ENCODE measurements at regions not wholly inside any gene's neighbourhood (a gene's known extent, or its start where the extent isn't known, plus 50 kb on each side); places are given as distances from the start of the nearest gene placed in this dataset.

DNA sequence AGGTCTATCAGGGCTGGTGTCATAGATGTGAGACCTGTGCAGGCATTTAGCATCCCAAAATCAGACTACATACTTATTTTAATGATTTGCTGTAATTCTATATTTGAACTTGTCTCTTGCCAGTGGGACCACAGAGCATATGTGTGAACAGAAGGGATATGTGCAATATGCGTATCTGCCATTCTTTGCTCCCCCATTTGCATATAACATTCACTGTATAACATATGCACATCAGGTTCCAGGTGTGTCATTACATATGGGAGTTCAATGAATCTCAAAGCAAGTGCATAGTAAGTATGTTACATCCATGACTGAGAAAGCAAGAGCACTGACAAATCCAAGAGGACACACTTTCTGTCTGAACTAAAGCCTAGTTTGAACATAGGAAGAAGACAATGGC is 1115.1 kb upstream of the CNTN5 start:
- no peaks in the 10 kb centered on the region for H4K20me1 ChIP-seq (ENCODE audit: low read depth, low read length)
- no peaks in the 10 kb centered on the region for H3K9me2 ChIP-seq (replicated peaks; ENCODE audit: insufficient read depth, low read length)
- H3K9ac ChIP-seq (ENCODE audit: low read length): no peak overlapping the region
- no peak overlapping the region for H3K4me2 ChIP-seq (ENCODE audit: low read depth, low read length, poor library complexity, severe bottlenecking)
- no peak for TF ChIP-seq EZH2phosphoT487 (conservative IDR thresholded peaks at IDR 0.05; ENCODE audit: low read length)
- TF ChIP-seq CTCF (IDR thresholded peaks at IDR 0.05; ENCODE audit: insufficient read depth, low read length, poor library complexity, severe bottlenecking): no peak
- H3K9me3 ChIP-seq (ENCODE audit: insufficient read depth, low read length): no peaks in the 10 kb centered on the region
- H3K27ac ChIP-seq (ENCODE audit: low read depth, low read length): no peak overlapping the region
- H3K36me3 ChIP-seq (ENCODE audit: low read length): no peaks in the 10 kb centered on the region
- no peak overlapping the region for H3K4me3 ChIP-seq (ENCODE audit: insufficient read depth, low read length, poor library complexity, severe bottlenecking)
- H3K79me2 ChIP-seq (ENCODE audit: insufficient read depth, low read length): no peaks in the 10 kb centered on the region
- H3K27me3 ChIP-seq (ENCODE audit: low read length): no peaks in the 10 kb centered on the region
- H2AFZ ChIP-seq (ENCODE audit: low read depth, low read length, severe bottlenecking): no peak overlapping the region
- no peaks in the 10 kb centered on the region for H3F3A ChIP-seq (ENCODE audit: insufficient read depth)

DNA sequence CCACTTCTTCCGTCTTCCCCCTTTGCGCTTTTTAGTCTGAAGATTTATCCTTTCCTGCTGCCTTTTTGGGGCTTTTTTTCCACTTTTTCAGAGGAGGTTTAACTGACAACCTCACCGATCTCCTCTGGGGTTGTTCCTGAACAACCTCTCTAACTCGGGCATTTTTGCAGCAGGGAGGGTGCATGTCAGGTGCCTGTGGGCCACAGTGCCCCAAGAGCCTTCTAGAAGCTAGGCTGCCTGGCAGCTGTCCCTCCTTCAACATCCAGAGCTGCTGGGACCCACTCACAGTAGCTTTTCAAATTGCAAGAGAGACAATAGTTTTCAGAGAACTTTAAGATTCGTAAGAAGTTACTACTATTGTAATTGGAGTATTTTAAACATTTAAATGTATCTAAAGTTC is 1112.4 kb upstream of the CNTN5 start:
- no peak overlapping the region for H3K9ac ChIP-seq (ENCODE audit: low read length)
- H3F3A ChIP-seq (ENCODE audit: insufficient read depth): no peaks in the 10 kb centered on the region
- no peak overlapping the region for H3K4me3 ChIP-seq (ENCODE audit: insufficient read depth, low read length, poor library complexity, severe bottlenecking)
- H3K4me2 ChIP-seq (ENCODE audit: low read depth, low read length, poor library complexity, severe bottlenecking): no peak overlapping the region
- no peaks in the 10 kb centered on the region for H3K36me3 ChIP-seq (ENCODE audit: low read length)
- no peaks in the 10 kb centered on the region for H4K20me1 ChIP-seq (ENCODE audit: low read depth, low read length)
- no peak overlapping the region for H3K27ac ChIP-seq (ENCODE audit: low read depth, low read length)
- H3K9me2 ChIP-seq (replicated peaks; ENCODE audit: insufficient read depth, low read length): no peaks in the 10 kb centered on the region
- no peaks in the 10 kb centered on the region for H3K9me3 ChIP-seq (ENCODE audit: insufficient read depth, low read length)
- no peak overlapping the region for H2AFZ ChIP-seq (ENCODE audit: low read depth, low read length, severe bottlenecking)
- TF ChIP-seq CTCF (IDR thresholded peaks at IDR 0.05; ENCODE audit: insufficient read depth, low read length, poor library complexity, severe bottlenecking) (no peak), EZH2phosphoT487 (conservative IDR thresholded peaks at IDR 0.05; ENCODE audit: low read length) (no peak)
- H3K79me2 ChIP-seq (ENCODE audit: insufficient read depth, low read length): no peaks in the 10 kb centered on the region
- H3K27me3 ChIP-seq (ENCODE audit: low read length): no peaks in the 10 kb centered on the region

- Histone ChIP-seq H3K9ac (ENCODE audit: low read length) (no peak overlapping the region), H3F3A (ENCODE audit: insufficient read depth) (no peaks in the 10 kb centered on the region), H3K27ac (ENCODE audit: low read depth, low read length) (no peak overlapping the region), H3K4me3 (ENCODE audit: insufficient read depth, low read length, poor library complexity, severe bottlenecking) (no peak overlapping the region), H4K20me1 (ENCODE audit: low read depth, low read length) (no peaks in the 10 kb centered on the region), H3K79me2 (ENCODE audit: insufficient read depth, low read length) (no peaks in the 10 kb centered on the region), H3K27me3 (ENCODE audit: low read length) (no peaks in the 10 kb centered on the region), H2AFZ (ENCODE audit: low read depth, low read length, severe bottlenecking) (no peak overlapping the region), H3K9me2 (replicated peaks; ENCODE audit: insufficient read depth, low read length) (no peaks in the 10 kb centered on the region), H3K36me3 (ENCODE audit: low read length) (no peaks in the 10 kb centered on the region), H3K9me3 (ENCODE audit: insufficient read depth, low read length) (no peaks in the 10 kb centered on the region), H3K4me2 (ENCODE audit: low read depth, low read length, poor library complexity, severe bottlenecking) (no peak overlapping the region)
- TF ChIP-seq EZH2phosphoT487 (conservative IDR thresholded peaks at IDR 0.05; ENCODE audit: low read length) (no peak), CTCF (IDR thresholded peaks at IDR 0.05; ENCODE audit: insufficient read depth, low read length, poor library complexity, severe bottlenecking) (no peak)
Measured at GRCh38 chr11:97909614-97910399, 1110.9 kb upstream of the CNTN5 start.
